ENCODE measurements at regions not wholly inside any gene's neighbourhood (a gene's known extent, or its start where the extent isn't known, plus 50 kb on each side); places are given as distances from the start of the nearest gene placed in this dataset.
"Not testable (repeated sequence)": the region's sequence is repeated elsewhere in the genome, so short reads cannot be mapped to it uniquely, and the experiment has no call there.

DNA sequence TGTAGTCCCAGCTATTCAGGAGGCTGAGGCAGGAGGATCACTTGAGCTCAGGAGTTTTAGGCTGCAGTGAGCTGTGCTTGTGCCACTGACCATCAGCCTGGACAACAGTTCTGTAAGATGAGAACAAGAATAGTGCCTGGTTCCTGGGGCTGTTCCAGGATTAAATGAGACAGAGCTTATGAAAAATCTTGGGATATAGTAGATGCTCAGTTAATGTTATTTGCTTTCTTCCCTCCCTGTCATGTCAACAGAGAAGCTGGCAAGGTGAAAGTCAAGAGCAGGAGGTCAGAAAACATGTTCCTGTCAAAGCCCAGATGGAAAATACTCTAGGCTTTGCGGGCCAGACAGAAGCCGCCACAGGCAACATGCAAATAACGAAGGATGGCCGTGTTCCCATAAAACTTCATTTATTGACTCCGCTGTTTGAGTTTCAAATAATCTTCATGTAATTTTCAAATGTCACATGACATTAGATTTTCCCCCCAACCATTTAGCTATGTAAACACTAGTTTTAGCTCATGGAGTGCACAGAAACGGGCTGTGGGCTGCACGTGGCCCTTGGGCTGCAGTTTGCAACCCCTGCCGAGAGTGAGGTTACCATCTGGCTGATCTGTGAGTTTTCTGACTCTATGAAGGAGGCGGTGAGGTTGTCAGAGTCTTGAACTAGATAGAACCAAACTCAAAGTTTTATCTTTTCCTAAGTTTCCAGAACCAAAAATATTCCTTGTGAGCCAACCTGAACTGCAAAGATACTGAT, 63.4 kb upstream of the PMEPA1 start:
- DNase-seq (ENCODE audit: low read depth in 3 of 3) = no peak

GRCh38 chr20:57772349-57772964, 62.6 kb upstream of the PMEPA1 start:
- DNase-seq (ENCODE audit: low read depth in 3 of 3) = peak in 2 of 3 experiments; percentile 5 to 11

- no peak for DNase-seq (ENCODE audit: low read depth in 3 of 3)
These were observed 61.3 kb upstream of the PMEPA1 start for GRCh38 chr20:57770852-57771720.

- not testable (repeated sequence) for DNase-seq (ENCODE audit: low read depth in 3 of 3)
These were observed 60.6 kb upstream of the PMEPA1 start for GRCh38 chr20:57770401-57770800.

DNA sequence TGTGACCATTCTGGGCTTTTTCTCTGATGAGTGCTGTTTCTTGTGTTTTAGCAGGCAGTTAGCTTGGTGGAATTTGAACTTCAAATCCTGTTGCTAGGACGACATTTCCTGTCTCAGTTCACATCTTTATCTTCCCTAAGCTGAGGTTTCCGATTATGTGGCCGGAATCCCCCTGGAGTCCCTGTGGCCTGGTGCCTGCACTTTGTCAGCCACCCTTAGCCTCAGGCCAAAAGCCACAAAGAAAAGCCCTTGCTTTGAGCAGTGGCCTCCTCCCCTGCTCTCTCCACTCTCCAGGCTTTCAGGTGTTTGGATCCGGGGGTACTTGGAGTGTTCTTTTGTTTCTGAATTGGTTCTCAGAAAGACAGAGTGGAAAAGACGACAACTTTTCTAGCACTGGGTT, 59.9 kb upstream of the PMEPA1 start:
- no peak for DNase-seq (ENCODE audit: low read depth in 3 of 3)

DNA sequence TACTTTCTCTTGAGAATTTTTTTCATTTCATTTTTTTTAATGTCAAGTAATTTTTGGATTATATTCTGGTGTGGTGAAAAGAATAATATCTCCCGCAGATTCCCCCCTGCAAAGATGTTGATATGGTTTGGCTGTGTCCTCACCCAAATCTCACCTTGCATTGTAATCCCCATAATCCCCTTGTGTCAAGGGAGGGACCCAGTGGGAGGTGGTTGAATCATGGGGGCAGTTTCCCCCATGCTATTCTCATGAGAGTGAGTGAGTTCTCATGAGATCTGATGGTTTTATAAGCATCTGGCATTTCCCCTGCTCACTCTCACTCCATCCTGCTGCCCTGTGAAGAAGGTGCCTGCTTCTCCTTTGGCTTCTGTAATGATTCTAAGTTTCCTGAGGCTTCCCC, 58.7 kb upstream of the PMEPA1 start:
- no peak for DNase-seq (ENCODE audit: low read depth in 3 of 3)

DNA sequence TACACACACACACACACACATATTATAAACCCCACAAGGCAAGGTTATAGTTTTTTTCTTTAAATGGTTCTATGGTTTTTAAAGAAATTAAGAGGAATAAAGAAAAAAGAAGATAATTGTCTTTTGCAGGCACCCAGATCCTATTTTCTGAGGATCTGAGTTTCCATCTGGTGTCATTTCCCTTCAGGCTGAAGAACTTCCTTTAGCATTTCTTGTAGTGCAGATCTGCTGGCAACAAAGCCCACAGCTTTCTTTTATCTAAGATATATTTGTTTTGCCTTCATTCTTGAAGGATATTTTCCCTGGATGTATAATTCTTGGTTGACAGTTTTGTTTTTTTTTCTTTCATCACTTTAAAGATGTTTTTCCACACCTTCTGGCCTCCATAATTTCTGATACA, 57.6 kb upstream of the PMEPA1 start:
- no peak for DNase-seq (ENCODE audit: low read depth in 3 of 3)

DNA sequence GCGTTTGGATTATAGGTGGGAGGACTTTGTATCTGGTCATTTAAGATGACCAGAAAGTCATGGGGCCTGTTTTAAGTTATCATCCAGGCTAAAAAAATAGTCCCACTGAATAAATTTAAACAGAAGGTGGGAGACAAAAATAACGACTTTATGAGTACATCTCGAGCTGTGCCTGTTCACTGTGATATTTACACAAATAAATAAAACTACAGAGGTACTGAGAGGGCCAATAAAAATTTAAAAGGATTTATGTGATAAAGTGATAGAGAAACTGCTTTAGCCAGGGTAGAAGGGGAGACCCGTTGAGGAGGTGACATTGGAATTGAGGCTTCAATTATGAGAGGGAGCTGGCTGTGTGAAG, 53.4 kb upstream of the PMEPA1 start:
- DNase-seq (ENCODE audit: low read depth in 3 of 3) = no peak

DNA sequence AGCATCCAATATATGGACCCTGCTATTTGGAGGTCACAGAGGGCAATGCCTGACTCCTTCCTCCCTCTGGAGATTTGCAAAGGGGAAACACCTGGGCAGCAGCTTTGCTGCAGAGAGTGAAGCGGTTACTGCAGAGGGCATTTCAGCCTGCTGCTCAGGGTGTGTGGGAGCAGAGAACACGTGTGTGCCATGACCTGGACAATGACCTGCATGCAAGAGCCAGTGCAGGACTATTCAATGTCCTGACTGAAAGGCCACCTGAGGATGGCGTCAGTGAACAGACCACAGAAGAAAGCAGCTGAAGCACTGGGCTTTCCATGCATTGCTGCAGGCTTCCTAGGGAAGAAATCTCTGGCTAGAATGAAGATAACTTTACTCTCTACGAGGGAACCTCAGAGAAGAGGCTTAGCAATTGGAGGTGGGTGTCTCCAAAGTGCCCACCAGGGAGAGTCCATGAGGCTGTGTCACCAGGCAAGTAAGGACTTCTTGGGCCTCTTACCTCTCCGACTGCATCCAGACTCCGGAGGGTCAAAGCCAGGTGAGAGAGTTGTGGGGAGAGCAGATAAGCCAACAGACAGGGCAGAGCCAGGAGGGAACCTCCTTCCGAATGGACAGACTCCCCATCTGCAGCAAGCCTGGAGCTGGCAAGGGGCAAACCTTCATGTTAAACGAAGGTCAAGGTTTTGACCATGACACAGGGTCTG, 52.9 kb upstream of the PMEPA1 start:
- no peak for DNase-seq (ENCODE audit: low read depth in 3 of 3)

DNA sequence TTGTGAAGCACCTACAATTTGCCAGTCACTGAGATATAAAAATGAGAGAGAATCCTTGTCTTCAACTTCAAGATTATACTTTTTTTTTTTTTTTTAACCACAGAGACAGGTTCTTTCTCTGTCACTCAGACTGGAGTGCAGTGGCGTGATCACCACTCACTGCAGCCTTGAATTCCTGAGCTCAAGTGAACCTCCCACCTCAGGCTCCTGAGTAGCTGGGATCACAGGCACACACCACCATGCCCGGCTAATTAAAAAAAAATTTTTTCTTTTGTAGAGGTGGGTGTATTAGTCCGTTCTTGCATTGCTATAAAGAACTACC, 51.6 kb upstream of the PMEPA1 start:
- DNase-seq (ENCODE audit: low read depth in 3 of 3) = no peak

DNA sequence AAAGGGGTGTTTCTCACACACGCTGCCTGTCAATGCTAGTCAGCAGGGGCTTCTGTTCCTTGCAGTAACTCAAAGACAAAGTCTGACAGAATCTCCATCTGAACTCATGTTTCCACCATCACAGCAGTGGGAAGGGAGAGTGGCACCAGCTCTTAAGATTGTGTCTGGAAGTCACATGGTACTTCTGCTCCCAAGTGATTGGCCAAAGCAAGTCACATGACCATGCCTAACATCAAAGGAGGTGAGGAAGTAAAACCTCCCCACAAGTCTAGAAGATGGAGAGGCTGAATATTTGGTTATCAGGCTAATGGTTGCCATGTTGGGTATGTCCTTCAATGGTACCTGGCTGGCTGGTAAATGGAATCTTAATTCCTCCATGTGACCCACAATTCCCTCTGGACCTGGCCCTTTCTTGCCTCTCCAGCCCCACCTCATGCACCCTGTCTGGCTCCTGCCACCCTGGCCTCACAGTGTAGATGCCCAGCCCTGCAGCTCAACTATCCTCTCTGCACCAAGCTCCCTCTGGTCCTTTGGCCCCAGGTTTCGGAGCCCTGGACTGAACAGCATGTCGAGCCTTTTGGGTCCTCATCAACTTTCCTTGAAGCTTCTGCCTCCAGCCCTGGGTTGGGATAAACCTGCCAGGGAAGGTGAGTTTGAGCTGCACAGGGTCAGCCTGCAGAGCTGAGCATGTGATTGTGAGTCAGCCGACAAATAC, 51.0 kb upstream of the PMEPA1 start:
- no peak for DNase-seq (ENCODE audit: low read depth in 3 of 3)

DNA sequence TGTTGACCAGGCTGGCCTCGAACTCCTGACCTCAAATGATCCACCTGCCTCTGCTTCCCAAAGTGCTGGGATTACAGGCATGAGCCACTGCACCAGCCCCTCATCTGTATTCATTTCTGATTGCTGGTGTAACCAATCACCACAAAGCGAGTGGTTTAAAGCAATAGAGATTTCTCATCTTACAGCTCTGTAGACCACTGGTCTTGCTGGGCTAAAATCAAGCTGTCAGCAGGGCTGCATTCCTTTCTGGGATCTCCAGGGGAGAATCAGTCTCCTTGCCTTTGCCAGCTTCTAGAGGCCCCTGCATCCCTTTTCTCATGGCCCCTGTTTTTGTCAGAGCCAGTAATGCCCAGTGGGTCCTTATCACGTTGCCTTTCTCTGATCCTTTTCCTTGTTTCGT, 49.9 kb upstream of the PMEPA1 start:
- DNase-seq (ENCODE audit: low read depth in 3 of 3) = no peak
